ENCODE measurements at regions not wholly inside any gene's neighbourhood (a gene's known extent, or its start where the extent isn't known, plus 50 kb on each side); places are given as distances from the start of the nearest gene placed in this dataset.

DNA sequence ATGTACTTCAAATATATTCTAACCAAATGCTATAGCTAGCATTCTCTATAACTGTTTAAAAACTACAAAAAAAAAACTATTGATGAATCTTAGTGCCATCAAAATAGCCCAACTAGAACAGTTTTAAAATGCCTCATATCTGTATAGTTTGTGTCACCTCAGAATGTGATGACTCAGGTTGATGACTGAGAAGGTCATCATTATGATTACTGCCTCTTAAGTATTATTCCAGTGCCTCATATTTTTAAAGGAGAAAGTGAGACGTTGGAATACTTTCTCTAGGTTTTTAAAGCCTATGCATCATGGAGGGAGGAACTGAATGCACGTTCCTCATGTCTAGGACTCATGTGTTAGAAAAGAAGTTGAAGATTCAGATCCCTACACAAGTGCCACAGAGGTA, 88.2 kb downstream of the TMA16 start:
- no peak for TF ChIP-seq CTCF (IDR thresholded peaks at IDR 0.05; ENCODE audit: low read depth, low read length)
- no peak for DNase-seq (ENCODE audit: extremely low read depth, low read depth)

DNA sequence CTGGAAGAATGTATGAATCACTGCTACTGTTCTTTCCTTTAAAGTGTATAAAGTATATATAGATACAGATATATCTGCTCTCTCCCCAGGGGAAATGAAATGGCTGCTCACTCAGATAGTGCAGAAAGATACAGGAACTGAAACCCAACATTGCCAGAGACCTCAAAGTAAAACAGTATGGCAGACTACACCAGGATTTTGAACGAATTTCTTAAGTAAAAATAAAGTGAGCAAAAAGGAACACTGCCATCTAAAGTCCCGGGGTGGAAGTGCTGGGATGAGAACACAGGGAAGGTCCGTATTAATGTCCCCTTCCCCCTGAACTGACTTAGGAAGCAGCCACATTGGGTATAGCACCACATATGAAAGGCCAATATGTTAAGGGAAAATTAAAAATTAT, 93.4 kb downstream of the TMA16 start:
- DNase-seq (ENCODE audit: extremely low read depth, low read depth), result no peak
- no peak for TF ChIP-seq CTCF (IDR thresholded peaks at IDR 0.05; ENCODE audit: low read depth, low read length)

- DNase-seq (ENCODE audit: extremely low read depth, low read depth), result no peak
- no peak for TF ChIP-seq CTCF (IDR thresholded peaks at IDR 0.05; ENCODE audit: low read depth, low read length)
Measured at GRCh38 chr4:163588532-163588931, 94.0 kb downstream of the TMA16 start.

GRCh38 chr4:163590103-163590502, 95.6 kb downstream of the TMA16 start:
- DNase-seq (ENCODE audit: extremely low read depth, low read depth), result no peak
- no peak for TF ChIP-seq CTCF (IDR thresholded peaks at IDR 0.05; ENCODE audit: low read depth, low read length)

- no peak for DNase-seq (ENCODE audit: extremely low read depth, low read depth)
Measured at GRCh38 chr4:163590619-163591264, 96.3 kb downstream of the TMA16 start.

GRCh38 chr4:163591614-163592020, 97.1 kb downstream of the TMA16 start:
- no peak for DNase-seq (ENCODE audit: extremely low read depth, low read depth)
- TF ChIP-seq CTCF (IDR thresholded peaks at IDR 0.05; ENCODE audit: low read depth, low read length), result no peak

More at GRCh38 chr4:163590619-163591264, 96.3 kb downstream of the TMA16 start:
- no peak for TF ChIP-seq CTCF (IDR thresholded peaks at IDR 0.05; ENCODE audit: low read depth, low read length)

DNA sequence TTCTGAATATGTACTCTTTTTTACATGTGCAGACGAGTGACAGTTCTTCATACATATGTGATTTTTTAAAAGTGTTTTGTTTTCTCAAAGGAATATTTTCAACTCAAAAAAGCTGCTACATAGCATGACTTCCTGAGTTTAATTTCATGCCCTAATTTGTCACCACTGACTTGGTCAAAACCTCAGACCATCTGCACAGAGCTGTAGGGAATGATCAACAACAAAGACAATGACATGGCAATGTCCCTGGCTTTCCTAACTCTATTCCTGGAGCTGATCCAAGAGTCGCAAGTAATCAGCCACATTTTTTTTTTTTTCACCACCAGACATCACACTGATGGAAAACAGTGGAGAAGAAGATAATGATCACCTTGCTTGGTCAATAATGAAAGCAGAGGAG, 97.7 kb downstream of the TMA16 start:
- no peak for TF ChIP-seq CTCF (IDR thresholded peaks at IDR 0.05; ENCODE audit: low read depth, low read length)
- DNase-seq (ENCODE audit: extremely low read depth, low read depth), result no peak

All from AG09319 (cell line).